ENCODE measurements at regions not wholly inside any gene's neighbourhood (a gene's known extent, or its start where the extent isn't known, plus 50 kb on each side); places are given as distances from the start of the nearest gene placed in this dataset.

DNA sequence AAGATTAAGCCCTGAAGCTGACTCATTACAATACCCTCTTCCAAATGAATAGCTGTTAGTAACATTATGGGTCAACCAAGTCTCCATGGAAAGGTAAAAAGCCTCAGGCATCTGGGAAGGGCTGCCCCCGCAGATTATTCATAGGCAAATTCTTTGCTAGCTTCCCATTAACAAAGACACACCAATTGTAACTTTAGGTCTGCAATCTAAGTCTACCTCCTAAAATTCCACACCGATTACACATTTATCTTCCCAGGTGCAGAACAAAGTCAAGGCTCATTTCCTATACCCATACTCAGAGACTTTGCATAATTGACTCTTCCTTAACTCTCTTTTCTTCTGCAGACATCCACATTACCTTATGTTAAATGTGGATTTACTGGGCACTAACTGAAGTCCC lies 826.3 kb upstream of the MBL2 start:
- TF ChIP-seq, protein P1, sequence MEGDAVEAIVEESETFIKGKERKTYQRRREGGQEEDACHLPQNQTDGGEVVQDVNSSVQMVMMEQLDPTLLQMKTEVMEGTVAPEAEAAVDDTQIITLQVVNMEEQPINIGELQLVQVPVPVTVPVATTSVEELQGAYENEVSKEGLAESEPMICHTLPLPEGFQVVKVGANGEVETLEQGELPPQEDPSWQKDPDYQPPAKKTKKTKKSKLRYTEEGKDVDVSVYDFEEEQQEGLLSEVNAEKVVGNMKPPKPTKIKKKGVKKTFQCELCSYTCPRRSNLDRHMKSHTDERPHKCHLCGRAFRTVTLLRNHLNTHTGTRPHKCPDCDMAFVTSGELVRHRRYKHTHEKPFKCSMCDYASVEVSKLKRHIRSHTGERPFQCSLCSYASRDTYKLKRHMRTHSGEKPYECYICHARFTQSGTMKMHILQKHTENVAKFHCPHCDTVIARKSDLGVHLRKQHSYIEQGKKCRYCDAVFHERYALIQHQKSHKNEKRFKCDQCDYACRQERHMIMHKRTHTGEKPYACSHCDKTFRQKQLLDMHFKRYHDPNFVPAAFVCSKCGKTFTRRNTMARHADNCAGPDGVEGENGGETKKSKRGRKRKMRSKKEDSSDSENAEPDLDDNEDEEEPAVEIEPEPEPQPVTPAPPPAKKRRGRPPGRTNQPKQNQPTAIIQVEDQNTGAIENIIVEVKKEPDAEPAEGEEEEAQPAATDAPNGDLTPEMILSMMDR (IDR thresholded peaks at IDR 0.05), result no peak
- no peak for TF ChIP-seq POLR2A (IDR thresholded peaks at IDR 0.05)
